C4-2B (cell line): ENCODE measurements at regions not wholly inside any gene's neighbourhood (a gene's known extent, or its start where the extent isn't known, plus 50 kb on each side); places are given as distances from the start of the nearest gene placed in this dataset.

ENCODE experiments used
- H3K27ac ChIP-seq: fragments of 450-650 bp; 2 replicates; pipeline ENCODE4 v1.5.1; 2017
- ZFX ChIP-seq: fragments of 450-650 bp; IDR thresholded peaks from 2 replicates; pipeline ENCODE4 v1.6.1; 2017
- TF ChIP-seq, protein P1 (sequence below): fragments of 450-650 bp; conservative IDR thresholded peaks from 2 replicates; pipeline ENCODE4 v1.5.1; 2017; ENCODE audit warnings: mild to moderate bottlenecking

DNA sequence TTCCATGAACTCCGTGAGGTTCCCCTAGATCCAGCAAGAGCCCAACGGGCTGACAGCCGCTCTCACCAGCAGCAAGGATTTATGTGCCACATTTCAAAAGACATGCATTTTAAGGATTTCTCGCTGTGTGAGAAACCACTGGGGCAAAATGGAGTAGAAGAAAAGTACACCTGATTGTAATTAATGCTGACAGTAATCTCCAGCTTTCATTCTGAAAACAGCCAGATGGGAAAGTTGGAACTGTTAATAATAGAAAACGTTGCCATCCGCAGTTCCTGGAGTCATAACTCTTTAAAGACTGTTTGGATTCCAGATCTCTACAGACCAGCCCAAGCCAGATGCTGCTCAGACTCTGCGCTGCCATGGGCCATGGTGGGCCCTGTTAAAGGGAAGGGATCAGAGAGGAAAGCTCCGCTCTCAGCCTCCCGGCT is 216.9 kb upstream of the GLI3 start:
- H3K27ac ChIP-seq = no peak overlapping the region

DNA sequence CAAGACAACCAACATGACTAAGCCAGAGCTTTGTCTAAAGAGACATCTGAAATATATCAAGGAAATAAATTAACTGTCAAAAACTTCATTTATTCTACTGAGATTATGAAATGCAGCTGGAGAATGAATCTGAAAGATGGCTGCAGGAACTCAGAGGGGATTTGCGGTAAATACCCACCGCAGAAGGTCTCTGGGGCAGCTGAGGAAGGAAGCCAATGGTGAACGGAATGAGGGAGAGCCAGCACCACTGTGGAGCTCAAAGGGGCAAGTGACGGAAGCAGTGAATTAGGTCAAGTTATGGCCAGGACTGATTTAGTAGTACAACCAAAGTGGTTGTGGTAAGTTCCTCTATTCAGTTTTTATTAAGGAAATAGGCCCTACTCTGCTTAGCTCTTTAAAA is 215.3 kb upstream of the GLI3 start:
- no peak for TF ChIP-seq ZFX
- TF ChIP-seq, protein P1, sequence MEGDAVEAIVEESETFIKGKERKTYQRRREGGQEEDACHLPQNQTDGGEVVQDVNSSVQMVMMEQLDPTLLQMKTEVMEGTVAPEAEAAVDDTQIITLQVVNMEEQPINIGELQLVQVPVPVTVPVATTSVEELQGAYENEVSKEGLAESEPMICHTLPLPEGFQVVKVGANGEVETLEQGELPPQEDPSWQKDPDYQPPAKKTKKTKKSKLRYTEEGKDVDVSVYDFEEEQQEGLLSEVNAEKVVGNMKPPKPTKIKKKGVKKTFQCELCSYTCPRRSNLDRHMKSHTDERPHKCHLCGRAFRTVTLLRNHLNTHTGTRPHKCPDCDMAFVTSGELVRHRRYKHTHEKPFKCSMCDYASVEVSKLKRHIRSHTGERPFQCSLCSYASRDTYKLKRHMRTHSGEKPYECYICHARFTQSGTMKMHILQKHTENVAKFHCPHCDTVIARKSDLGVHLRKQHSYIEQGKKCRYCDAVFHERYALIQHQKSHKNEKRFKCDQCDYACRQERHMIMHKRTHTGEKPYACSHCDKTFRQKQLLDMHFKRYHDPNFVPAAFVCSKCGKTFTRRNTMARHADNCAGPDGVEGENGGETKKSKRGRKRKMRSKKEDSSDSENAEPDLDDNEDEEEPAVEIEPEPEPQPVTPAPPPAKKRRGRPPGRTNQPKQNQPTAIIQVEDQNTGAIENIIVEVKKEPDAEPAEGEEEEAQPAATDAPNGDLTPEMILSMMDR = no peak
- H3K27ac ChIP-seq = no peak overlapping the region

More for the DNA sequence above, 216.9 kb upstream of the GLI3 start:
- TF ChIP-seq, protein P1 = no peak
- TF ChIP-seq ZFX = no peak

DNA sequence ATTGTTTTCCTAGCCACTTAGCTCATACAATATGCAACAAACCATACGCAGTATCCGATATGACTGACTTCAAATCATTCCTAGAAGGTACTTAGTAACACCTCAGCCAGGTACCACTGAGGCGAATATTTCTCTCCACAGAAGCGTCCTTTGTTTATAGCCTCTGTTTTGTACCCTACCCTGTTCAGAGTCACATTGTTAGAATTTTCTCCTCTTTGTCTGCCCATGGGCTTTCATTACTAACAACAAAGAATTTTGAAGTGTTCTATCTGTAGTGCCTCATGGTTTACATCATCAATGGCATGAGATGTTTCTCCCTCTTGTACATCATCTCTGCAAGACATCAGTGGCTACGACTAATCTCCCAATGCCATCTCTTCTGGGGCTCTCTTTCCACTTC is 212.4 kb upstream of the GLI3 start:
- TF ChIP-seq ZFX = no peak
- TF ChIP-seq, protein P1 = no peak
- no peak overlapping the region for H3K27ac ChIP-seq

DNA sequence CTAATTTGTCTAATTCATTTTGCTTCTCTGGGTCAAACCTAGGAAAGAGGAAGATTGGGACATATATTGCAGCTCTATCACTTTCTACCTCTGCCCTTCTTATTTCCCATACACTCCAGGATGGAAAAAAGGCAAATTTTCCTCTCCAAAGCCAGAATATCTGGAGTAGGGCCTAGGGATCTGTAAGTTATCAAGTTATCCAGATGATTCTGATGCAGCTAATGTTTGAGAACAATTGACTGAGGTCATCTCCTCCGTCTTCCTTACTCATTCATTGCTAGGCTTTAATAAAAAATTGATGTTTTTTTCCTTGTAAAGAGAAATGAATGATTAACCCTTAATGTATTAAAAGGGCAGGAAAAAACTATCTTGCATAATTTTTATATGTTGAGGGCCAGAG is 211.9 kb upstream of the GLI3 start:
- no peak overlapping the region for H3K27ac ChIP-seq
- TF ChIP-seq ZFX = no peak
- TF ChIP-seq, protein P1 = no peak

DNA sequence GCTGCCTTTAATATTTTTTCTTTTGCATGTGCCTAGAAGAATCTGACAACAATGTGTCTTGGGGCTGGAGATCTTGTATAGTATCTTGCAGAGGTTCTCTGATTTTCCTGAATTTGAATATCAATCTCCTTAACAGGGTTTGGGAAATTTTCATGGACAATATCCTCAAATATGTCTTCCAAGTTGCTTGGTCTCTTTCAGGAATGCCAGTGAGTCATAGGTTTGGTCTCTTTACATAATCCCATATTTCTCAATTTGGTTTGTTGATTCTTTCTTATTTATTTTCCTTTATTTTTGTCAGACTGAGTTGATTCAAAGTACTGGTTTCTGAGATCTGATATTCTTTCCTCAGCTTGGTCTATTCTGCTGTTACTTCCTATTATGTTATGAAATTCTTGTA is 208.7 kb upstream of the GLI3 start:
- TF ChIP-seq, protein P1 = no peak
- TF ChIP-seq ZFX = no peak
- H3K27ac ChIP-seq = no peak overlapping the region

DNA sequence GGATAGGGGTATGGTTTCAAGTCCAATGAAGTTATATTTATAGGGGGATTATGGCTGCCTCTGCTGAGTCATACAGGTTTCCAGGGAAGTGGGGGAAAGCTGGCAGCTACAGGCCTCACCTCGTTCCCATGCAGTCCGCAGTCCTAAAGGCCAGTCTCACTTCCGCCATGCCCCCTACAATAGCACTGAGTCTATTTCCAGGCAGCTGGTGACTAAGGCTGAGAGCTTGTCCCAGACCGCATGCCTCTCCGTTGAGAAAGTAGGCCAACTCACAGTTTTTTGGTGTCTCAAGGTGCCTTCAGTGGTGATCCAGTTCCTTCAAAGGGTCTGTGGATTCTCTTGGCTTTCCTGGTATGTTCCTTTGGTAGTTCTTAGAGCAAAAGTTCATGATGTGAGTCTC is 203.9 kb upstream of the GLI3 start:
- no peak overlapping the region for H3K27ac ChIP-seq
- TF ChIP-seq, protein P1 = no peak
- no peak for TF ChIP-seq ZFX

DNA sequence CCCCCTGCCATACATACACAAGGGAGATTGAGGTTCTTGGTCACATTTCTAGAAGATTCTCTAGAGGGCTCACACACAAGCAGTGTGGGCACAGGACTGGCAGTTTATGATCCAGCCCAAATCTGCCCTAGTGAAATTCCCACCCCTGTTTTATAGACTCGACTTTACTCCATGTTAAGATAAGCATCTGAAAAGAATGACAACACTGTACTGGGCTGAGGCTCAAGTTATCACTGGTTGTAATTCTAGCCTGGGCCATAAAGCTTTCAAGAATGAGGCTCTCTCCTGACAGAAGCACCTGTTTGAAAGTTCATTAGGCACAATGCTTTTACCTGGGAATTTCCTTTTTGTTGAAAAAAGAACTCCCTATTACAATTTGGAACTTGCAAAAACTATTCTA is 195.6 kb upstream of the GLI3 start:
- H3K27ac ChIP-seq = no peak overlapping the region
- TF ChIP-seq, protein P1 = no peak
- TF ChIP-seq ZFX = no peak
